ENCODE measurements at regions not wholly inside any gene's neighbourhood (a gene's known extent, or its start where the extent isn't known, plus 50 kb on each side); places are given as distances from the start of the nearest gene placed in this dataset.
A peak's percentile ranks its signal among the peaks of the same experiment; 100 is the strongest.

- no CpG with 5 or more reads among the region's 10 CpGs for WGBS (ENCODE audit: extremely low coverage, insufficient read length, low lambda C conversion rate)
- H2AK5ac ChIP-seq (ENCODE audit: insufficient read length, low read length) = no peak overlapping the region
- H2AFZ ChIP-seq (ENCODE audit: low read length) = no peak overlapping the region
- H3K79me2 ChIP-seq (ENCODE audit: insufficient read depth, low read length) = no peaks in the 10 kb centered on the region
- no peak overlapping the region for H4K91ac ChIP-seq (ENCODE audit: insufficient read length, low read depth, low read length)
- H3K27ac Mint-ChIP-seq = peak overlapping the region in 1 of 3 experiments; percentile 72; a peak in 1 of 7 replicates
- no peak overlapping the region for H4K5ac ChIP-seq (ENCODE audit: insufficient read length, low read depth, low read length)
- H2BK120ac ChIP-seq (ENCODE audit: low read depth, low read length, poor library complexity, severe bottlenecking) = no peak overlapping the region
- H2BK12ac ChIP-seq (ENCODE audit: insufficient read length, low read depth, low read length) = no peak overlapping the region
- H3K9me3 ChIP-seq (ENCODE audit: control insufficient read depth, low read depth, low read length) = no peaks in the 10 kb centered on the region
- no peak overlapping the region for H3K4ac ChIP-seq (ENCODE audit: low read depth, low read length)
- no peaks in the 10 kb centered on the region for H3K27me3 ChIP-seq (ENCODE audit: insufficient read depth, low read length)
- TF ChIP-seq CTCF (conservative IDR thresholded peaks at IDR 0.05) = no peak
- no peak overlapping the region for H4K8ac ChIP-seq (replicated peaks; ENCODE audit: insufficient read length, low read depth, low read length)
- no peak overlapping the region for H3T11ph ChIP-seq (ENCODE audit: low read length)
- H3K23me2 ChIP-seq (ENCODE audit: insufficient read length, low read depth, low read length, poor library complexity, severe bottlenecking) = no peaks in the 10 kb centered on the region
- no peak overlapping the region for H3K27ac ChIP-seq (ENCODE audit: insufficient read length, low read depth, low read length)
- no peak for DNase-seq
- no peaks in the 10 kb centered on the region for H3K36me3 Mint-ChIP-seq (ENCODE audit: insufficient read depth in 1 of 3, low read depth in 3 of 3)
- H3K18ac ChIP-seq (ENCODE audit: insufficient read length, low read depth, low read length) = no peak overlapping the region
- no peak overlapping the region for H3K9ac ChIP-seq (ENCODE audit: extremely low read depth, insufficient read length, low read length)
- no peaks in the 10 kb centered on the region; the same call in 1 of the 2 replicates for H3K4me1 ChIP-seq (ENCODE audit: insufficient read depth, low read length)
- no peak overlapping the region for H3K14ac ChIP-seq (ENCODE audit: insufficient read depth, low read length)
- no peaks in the 10 kb centered on the region for H3K79me1 ChIP-seq (ENCODE audit: insufficient read depth, low read depth, low read length, poor library complexity, severe bottlenecking)
- no peaks in the 10 kb centered on the region; the same call in 1 of the 2 replicates for H3K27me3 Mint-ChIP-seq (ENCODE audit: low read depth)
- H3K4me2 ChIP-seq (ENCODE audit: insufficient read depth, insufficient read length, low read length) = no peak overlapping the region
- no peak overlapping the region for H2BK20ac ChIP-seq (ENCODE audit: low read depth, low read length, poor library complexity, severe bottlenecking)
- peaks cover 6 to 11% of the 10 kb centered on the region in 2 experiments for H3K4me1 Mint-ChIP-seq
- no peaks in the 10 kb centered on the region for H4K20me1 ChIP-seq (ENCODE audit: control insufficient read depth, insufficient read depth, insufficient read length)
- no peak overlapping the region for H3K56ac ChIP-seq (ENCODE audit: insufficient read length, low read depth, low read length)
- H2BK15ac ChIP-seq (ENCODE audit: low read depth, low read length) = no peak overlapping the region
- H3K23ac ChIP-seq (ENCODE audit: insufficient read length, low read depth, low read length) = no peak overlapping the region
- no peak overlapping the region for H2BK5ac ChIP-seq (ENCODE audit: insufficient read length, low read length)
- no peak overlapping the region for H3K4me3 Mint-ChIP-seq
- H3K9me3 Mint-ChIP-seq = no peaks in the 10 kb centered on the region; a peak in 1 of 5 replicates
Observed at GRCh38 chr12:127008755-127009403, 1258.1 kb upstream of the TMEM132C start.

Measured in H9 (cell line).